GM18868 (cell line): ENCODE measurements at regions not wholly inside any gene's neighbourhood (a gene's known extent, or its start where the extent isn't known, plus 50 kb on each side); places are given as distances from the start of the nearest gene placed in this dataset.

ENCODE experiments used
- ATAC-seq: cut with Tn5 transposase; IDR thresholded peaks from one replicate; pipeline ENCODE4 v1.9.1; 2021; ENCODE audit warnings: mild to moderate bottlenecking, moderate library complexity; ENCODE audit not compliant: unreplicated experiment

DNA sequence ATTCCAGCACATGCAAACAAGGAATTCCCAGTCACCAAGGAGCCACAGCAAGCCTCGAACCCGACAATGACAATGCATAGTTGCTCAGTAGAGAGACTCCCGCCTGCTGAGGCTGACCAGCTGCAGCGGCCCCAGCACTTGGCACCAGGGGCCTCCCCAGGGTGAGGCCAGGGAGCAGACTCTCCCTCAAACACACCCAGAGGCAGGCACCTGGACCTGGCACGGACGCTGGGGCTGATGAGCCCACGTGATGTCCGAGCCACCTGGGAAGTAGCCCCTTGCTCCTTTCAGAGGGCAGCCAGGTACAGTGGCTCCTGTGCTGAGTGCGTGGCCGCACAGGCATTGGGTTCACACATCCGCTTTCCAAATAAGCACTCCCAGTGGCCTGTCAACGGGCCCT is 315.9 kb upstream of the TGFBR2 start:
- no peak for ATAC-seq

DNA sequence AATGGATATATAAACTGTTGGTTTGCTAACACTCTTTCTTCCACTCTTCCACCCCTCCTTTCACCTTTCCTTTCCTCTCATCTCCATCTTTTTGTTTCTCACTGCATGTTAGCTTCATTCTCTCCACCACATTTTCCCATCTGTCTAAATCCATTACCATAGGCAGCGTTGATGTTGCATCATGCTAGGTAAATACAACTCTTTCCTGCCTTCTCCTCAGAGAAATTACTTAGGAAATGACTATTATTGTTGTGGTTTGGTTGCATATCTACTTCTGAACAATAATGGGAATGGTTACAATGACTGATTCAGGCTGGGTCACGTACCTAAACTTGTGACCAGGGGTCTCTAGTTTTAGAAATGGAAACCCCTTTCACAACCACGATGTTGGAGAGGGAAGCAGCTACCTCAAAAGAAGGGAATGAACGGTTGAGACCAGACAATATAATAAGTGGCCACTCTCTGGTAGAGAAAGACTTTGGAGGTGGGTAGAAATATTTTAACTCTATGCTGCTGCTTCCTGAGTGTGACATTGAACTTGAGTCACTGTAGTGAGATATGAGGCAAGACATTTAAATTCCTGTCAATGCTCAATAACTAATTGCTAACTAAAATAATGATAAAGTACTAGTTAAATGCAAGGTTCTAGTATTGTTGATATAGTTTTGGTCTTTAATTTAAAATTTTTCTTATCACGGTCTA is 314.1 kb upstream of the TGFBR2 start:
- no peak for ATAC-seq

DNA sequence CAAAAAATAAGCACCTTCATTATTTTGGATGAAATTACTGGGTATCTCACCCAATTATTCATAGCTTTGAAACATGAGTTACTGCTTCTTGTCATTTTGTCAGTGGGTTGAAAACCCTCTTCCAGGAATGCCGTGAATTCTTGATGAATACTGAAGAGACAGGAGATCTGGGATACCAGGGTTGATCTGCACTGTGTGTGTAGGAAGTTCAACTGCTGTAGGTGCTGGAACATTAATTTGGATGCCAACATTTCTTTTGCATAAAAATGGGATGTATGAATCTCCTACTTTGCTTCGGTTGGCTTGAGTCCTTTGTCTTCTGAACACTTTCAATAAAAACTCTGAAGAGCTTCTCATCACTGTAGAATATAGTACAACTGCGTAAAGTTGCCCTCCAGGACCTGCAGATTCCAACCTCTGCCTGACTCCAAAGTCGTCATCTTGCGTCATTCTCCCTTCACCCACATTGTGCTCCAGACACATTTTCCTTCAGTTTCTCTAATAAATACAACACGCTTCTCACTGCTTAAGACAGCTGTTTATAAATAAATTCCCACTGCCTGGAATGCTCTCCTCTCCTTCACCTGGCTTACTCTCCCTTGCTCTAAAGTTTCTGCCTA is 312.7 kb upstream of the TGFBR2 start:
- ATAC-seq: no peak

DNA sequence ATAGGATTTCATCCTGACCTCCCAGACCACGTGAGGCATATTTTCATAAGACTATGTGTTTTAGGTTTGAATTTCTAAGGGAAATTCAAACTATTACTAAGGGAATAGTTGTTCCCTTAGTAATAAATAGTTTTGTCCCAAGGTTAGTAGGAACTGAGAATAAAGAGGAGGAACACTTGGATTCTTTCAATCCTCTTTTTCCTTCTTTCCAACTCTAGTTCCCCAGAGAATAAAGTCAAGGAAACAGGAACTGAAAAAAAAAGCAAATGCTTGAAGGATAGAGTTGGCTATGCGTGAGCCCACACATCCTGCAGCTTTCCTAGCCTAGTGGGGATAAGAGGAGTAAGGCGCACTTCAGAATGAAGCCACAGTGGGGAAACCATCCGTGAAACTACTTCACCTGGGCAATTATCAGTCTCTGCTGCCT is 312.1 kb upstream of the TGFBR2 start:
- ATAC-seq: no peak

DNA sequence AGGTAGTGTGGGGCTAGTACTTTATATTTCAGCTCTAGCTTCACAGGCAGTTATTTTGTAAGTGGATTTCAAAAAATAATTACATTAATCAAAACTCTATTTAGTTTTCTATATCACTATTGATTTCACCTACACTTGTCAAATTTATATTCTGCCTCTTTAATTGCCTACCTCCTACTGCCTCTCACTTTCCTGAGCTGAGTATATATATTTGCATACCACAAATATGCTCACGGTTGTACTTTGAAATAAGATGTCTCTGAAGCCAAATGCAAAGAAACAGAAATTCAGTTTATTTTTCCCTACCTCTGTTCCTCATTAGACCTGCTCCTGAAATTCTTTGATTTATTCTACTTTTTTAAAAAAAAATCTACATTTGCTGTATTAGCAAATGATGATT is 309.3 kb upstream of the TGFBR2 start:
- ATAC-seq: no peak

DNA sequence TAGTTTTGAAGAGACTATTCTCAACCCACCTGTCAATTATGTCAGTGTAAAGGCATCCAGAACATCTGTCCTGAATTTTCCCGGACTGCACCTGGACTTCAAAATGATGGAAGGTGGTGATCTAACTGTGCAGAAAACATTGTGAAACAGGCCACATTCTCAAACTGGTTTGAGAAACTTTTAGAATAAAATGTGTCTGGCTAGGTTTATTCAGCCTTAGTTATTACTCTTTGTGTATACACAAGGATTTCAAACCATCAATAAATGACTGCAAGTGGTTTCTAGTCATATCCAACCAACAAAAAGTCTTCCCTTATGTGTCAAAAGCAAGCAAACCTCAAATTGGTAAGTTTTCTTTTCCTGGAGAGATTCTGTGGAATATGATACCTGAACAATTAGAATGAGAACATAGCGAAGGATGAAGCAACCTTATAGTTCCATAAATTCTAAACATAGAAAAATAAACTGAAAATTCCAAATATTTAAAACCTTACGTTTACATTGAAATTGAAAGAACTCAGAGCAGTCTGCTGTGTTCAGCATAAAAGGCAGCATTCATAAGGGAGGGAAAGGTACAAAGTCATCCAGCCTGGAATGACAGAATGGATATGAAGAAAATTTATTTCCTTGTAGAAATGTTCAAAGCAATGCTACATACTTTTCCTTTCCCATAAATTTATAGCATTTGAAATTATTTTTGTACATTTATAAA is 306.6 kb upstream of the TGFBR2 start:
- ATAC-seq: no peak

DNA sequence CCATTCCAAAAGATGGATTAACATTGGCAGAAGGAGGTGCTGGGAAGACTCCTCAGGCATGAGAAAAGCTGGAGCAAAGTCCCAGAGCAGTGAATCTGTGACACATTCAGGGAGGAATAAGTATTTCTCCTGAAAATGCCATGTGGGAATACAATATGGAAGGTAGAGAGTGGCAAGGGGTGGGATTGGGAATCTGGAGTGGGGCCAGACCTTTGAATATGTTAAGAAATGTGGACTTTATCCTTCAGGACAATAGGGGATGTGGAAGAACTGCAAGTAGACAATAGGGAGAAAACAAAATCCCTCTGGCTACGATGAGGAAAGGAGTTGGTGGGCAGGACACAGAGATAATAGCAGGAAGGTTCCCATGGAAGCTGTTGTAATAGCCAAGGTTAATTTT is 305.6 kb upstream of the TGFBR2 start:
- ATAC-seq: no peak

DNA sequence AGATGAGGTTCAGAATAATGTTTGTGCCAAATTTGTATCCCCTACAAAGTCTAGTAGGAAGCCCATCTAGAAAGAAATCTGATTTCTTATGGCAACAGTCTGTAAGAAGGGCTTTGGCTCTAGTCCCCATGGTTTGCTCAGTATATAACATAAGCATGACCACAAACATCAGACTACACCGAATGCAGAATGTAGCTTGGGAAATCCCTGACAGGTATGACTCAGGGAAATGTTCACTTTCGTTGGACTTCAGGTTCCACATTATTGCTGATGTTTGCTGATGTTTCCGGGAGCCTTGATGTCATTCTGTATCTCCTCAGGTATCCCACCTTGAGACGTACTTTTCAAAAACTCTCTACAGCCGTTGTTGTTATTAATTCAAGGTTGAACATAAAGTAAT is 304.4 kb upstream of the TGFBR2 start:
- ATAC-seq: peak; percentile 92

DNA sequence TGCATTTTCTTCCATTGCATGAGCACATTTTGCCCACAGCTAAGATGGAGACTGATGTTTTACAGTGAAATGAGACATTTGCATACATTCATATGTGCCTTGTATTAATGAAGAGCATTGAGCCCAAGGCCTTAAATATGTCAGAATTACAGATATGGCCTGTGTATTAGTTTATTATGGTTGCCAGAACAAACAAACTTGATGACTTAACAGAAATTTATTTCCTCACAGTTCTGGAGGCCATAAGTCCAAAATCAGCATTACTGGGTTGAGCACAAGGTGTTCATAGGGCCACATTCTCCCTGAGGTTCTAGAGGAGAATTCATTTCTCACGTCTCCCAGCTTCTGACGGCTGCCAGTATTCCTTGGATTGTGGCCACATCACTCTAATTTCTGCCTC is 302.6 kb upstream of the TGFBR2 start:
- no peak for ATAC-seq

DNA sequence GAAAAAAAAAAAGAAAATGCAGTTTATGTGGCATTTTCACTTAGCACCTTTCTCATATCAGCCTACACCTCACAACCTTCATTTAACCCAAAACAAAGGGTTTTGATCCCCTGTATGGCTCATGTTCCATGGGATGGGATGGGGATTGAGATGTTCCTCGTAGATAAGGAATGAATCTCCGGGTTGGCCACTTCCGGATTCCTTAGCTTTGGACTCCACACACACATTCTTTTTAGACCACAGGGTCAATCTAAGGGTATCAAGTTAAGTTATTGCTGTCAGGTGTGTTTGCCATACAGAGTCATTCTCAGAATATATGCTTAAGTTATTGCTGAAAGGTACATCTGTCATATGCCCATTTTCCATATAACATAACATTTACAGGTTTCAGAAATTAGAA is 301.4 kb upstream of the TGFBR2 start:
- no peak for ATAC-seq

DNA sequence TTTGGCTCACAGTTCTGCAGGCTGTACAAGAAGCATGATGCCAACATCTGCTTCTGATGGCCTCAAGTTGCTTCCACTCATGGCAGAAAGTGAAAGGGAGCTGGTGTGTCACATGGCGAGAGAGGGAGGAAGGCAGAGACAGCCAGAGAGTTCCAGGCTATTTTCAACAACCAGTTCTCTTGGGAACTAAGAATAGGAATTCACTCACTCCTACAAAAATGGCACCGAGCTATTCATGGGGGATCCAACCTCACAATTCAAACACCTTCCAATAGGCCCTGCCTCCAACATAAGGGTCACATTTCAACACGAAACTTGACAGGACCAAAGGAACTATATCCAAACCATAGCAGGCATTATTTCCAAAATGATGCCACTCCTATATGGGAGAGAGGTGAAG is 299.5 kb upstream of the TGFBR2 start:
- ATAC-seq: no peak

DNA sequence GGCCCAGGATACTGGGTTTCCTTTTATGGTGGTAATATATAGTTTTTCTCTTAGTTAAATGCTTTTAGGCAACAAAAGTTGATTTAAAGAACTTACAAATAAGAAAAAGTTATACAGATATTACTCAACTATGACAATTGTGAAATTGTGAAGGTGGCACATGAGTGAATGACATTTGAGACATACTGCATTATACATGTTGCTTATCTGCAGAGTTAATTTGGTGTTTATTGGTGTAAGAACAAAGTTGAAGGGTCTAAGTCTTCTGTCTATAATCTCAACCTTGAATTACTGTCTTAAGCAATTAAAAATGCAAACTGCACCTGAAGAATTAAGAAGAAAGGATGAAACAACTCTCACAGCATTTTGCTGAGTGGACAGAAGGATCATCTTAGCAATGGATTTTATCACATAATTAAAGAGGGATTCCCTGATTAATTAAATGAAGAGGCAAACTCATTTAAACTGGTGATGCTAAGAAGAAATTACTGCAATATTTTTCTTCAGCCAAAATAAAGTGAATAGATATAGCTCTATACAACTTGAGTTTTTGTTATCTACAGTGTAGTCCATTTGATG is 298.9 kb upstream of the TGFBR2 start:
- ATAC-seq: no peak

DNA sequence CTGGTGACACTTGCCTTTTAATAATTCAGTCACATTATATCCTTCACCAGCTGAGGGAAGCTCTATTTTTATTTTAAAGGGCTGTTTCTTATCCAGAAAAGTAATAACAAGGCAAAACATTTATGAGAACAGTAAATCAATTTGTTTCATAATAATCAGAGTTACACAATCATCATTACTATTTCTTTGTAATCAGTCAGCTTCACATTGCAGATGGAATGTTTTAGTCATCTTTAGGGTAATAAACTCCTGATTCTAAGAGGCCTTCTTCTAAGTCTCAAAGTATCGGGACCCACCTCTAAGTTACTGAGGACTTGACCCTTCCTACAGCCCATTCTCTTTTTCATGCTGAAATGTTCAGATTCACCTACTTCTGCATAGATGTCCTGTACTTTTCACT is 298.3 kb upstream of the TGFBR2 start:
- ATAC-seq: no peak

DNA sequence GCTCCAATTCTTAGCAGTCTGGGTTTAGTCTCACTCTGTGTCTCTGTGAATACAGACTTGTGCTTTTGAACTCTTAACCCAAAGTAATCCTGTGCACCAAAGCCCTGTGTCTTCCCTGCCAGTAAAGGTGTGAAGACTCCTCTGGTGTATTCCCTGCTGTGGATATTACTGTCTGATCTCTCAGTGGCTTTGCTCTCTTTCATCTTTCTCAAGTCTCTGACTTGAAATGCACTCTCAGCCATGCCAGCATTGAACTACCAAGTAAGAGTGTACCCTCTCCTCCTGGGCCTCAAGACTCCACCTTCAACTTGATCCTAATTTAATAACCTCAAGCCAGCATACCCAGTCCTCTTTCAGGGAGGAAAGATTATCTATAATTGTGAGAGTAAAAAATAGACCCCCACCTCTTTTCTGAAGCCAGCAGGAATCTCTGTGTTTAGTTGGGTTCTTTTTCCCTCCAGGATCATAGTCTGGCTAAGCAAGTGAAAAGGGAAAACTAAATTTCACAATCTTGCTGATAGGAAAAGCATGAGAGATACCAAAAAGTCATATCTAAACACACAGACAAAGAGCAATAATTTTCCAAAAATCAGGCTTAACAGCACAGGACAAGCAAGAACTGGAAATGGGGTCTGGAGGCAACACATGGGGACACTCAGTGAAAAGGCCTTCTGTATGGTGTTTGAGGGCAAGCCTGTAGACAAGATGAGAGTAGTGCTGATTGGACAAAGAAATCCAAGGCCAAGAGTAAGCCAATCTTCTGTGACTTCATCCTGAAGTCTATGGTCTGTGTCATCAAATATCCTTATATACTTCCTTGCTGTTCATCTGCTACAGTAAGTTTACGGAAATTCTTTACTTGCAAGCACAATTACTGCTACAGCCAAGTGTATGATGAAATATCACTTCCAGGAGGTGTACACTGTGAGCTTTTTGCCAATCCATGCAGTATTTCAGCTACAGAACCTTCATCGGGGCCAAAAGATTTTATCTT is 296.1 kb upstream of the TGFBR2 start:
- ATAC-seq: no peak

DNA sequence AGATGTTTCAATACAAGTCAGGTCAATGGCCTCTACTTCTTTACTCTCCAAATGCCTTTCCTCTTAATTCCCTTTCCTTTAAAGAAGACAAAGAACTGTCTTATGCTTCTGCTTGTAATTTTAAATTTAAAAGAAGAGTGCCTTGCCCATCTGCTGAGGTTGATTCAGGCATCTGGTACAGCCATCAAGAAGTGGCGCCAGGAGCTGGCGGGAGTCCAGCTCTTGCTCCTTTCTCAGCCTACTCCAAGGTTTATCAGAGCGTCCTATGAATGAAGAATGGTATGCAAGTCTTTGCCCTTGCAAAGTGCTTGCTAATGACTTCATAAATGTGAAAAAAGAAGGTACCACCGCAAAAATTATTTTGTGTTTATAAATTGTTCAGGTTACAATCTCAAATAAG is 294.6 kb upstream of the TGFBR2 start:
- no peak for ATAC-seq

DNA sequence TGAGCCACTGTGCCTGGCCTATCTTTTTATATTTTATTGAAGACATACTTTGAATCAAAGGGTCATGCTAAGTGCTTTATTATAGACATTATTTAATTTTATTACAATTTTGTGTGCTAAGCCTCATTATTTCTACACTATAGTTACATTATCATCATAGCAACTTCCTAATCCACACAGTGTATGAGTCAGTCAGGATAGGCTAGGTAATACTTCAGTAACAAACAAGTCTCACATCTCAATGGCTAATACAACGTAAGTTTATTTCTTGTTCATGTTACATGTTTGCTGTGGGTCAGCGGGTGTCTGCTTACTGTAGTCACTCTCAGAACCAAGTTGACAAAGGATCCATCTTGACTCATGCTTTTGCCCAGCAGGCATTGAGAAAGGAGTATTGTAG is 292.6 kb upstream of the TGFBR2 start:
- no peak for ATAC-seq

DNA sequence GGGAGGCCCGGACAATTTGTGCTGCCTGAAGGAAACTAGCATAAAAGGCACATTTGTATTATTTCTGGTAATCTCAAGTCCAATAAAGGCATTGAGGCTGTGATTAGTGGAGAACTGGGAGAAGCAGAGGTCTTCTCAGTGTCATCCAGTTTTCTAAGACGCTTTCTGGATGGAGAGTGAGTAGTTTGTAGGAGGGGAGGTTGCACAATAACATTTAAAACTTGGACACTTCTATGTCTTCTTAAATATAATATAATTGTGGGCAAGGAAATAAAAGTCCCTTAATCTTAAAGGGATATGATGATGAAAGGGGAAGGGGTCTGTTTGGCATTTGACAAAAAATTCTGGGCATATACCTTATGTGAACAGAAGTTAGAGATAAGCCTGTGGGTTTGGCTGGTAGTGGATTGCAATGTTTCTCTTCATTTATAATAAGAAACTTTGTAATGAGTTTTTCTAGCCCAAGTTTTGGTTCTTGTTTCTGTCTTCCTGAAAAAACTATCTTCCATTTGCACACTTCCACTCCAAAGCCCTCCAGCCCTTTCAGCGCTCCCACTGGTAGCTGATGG is 291.6 kb upstream of the TGFBR2 start:
- no peak for ATAC-seq

DNA sequence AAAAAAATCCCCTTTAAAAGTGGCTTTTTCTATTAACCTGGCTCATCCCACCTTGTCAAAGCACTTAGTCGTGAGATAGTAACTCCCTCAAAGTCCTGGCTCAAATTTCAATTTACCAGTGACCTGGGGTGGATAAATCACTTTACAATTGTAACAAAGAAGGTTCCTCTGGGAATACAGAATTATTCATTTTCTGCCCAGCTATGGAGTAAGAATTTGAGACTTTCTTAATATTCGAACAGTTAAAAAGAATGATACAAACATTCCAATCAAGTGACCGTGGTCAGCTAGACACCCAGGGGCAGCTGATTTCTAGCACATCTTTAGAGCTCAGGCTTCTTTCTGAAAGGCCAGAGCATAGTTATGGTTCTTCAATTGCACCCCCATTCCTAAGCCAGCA is 291.0 kb upstream of the TGFBR2 start:
- ATAC-seq: no peak

DNA sequence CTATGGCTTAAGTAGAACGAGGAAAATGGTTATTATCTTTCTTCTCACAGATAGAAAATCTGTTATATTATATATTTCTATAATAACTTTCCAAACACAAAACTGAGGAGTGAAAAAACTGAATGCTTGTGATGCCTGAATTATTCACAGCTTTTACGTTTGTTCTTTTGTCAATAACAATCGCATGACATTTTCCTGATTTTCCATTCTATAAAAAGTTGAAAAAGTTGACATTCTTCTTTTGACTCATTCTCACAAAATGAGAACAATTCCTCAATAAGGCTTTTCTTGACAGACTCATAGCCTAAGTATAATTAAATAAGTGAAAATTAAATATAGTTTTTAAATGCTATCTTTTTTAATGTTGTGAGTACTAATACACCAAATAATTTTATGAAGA is 288.8 kb upstream of the TGFBR2 start:
- no peak for ATAC-seq

DNA sequence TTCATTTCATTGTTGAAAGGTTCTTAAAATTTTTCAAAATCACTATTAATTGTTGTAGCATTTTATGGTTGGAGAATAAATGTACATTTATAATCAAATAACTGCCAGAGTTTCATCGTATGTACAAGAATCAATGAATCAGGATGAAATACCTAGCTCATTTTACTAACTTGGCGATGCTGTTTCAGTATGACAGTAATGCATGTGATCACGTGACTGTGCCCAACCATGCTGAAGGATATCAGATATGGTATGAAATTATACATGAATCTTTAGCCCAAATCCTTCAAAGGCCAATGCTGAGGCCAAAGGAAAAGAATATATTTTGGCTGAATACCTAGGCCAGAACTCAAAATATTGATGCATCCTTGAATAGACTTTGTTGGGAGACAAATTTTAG is 288.3 kb upstream of the TGFBR2 start:
- no peak for ATAC-seq
